Neuronal stem cell (in vitro differentiated cells): ENCODE measurements at regions not wholly inside any gene's neighbourhood (a gene's known extent, or its start where the extent isn't known, plus 50 kb on each side); places are given as distances from the start of the nearest gene placed in this dataset.

Experiments
- DNase-seq: peaks from one replicate; pipeline ENCODE4 v3.0.0-alpha.2; 2013; ENCODE audit warnings: low spot score
- H2AFZ ChIP-seq: one replicate; pipeline ENCODE4 v1.6.1; 2013; ENCODE audit warnings: mild to moderate bottlenecking, low read length, inconsistent platforms
- H2AK5ac ChIP-seq: 2 replicates; pipeline ENCODE4 v1.6.1; 2013; ENCODE audit warnings: low read depth, mild to moderate bottlenecking, inconsistent platforms, low read length, moderate library complexity, mixed read lengths
- H2BK120ac ChIP-seq: 2 replicates; pipeline ENCODE4 v1.6.1; 2013; ENCODE audit warnings: low read depth, mild to moderate bottlenecking, inconsistent platforms, low read length, moderate library complexity, mixed read lengths
- H2BK12ac ChIP-seq: one replicate; pipeline ENCODE4 v1.6.1; 2013; ENCODE audit warnings: low read length, inconsistent platforms
- H2BK15ac ChIP-seq: 2 replicates; pipeline ENCODE4 v1.6.1; 2013; ENCODE audit warnings: mild to moderate bottlenecking, low read length, inconsistent platforms, mixed read lengths
- H2BK5ac ChIP-seq: one replicate; pipeline ENCODE4 v1.6.1; 2013; ENCODE audit warnings: inconsistent platforms, mild to moderate bottlenecking, low read length, moderate library complexity
- H3K14ac ChIP-seq: one replicate; pipeline ENCODE4 v1.6.1; 2013; ENCODE audit warnings: low read length, inconsistent platforms
- H3K18ac ChIP-seq: 2 replicates; pipeline ENCODE4 v1.6.1; 2013; ENCODE audit warnings: low read length, inconsistent platforms
- H3K23ac ChIP-seq: 2 replicates; pipeline ENCODE4 v1.6.1; 2013; ENCODE audit warnings: low read depth, mild to moderate bottlenecking, mixed read lengths, low read length, inconsistent platforms; ENCODE audit not compliant: poor library complexity
- H3K27ac ChIP-seq: replicated peaks from 3 replicates; pipeline ENCODE4 v1.5.1; 2013; ENCODE audit warnings: low read length, inconsistent platforms
- H3K27me3 ChIP-seq, 3 experiments: 2 replicates each; pipeline ENCODE4 v1.6.1; 2013; ENCODE audit warnings: low read length in 3 of 3, mild to moderate bottlenecking in 2 of 3, inconsistent platforms in 1 of 3, low read depth in 1 of 3, mixed read lengths in 1 of 3, moderate library complexity in 1 of 3; ENCODE audit not compliant: control insufficient read depth in 3 of 3, insufficient read depth in 3 of 3
- H3K36me3 ChIP-seq, 2 donors: replicated peaks in 1 of 2; 2 replicates each; pipeline ENCODE4 v1.6.1; 2013; ENCODE audit warnings: low read length in 2 of 2; ENCODE audit not compliant: control insufficient read depth in 2 of 2, insufficient read depth in 2 of 2
- H3K4ac ChIP-seq: 2 replicates; pipeline ENCODE4 v1.6.1; 2013; ENCODE audit warnings: inconsistent platforms, mild to moderate bottlenecking, low read length, moderate library complexity
- H3K4me1 ChIP-seq, 2 donors: 1 replicate in 1 of 2; 2 replicates in 1 of 2; pipeline ENCODE4 v1.6.1; 2013; ENCODE audit warnings: low read length in 2 of 2, low read depth in 1 of 2; ENCODE audit not compliant: control insufficient read depth in 2 of 2, insufficient read depth in 1 of 2
- H3K4me2 ChIP-seq: one replicate; pipeline ENCODE4 v1.6.1; 2013; ENCODE audit warnings: mild to moderate bottlenecking, low read length, inconsistent platforms; ENCODE audit not compliant: insufficient read depth, poor library complexity, severe bottlenecking
- H3K4me3 ChIP-seq, 2 donors: 2 replicates each; pipeline ENCODE4 v1.5.1; 2013; ENCODE audit warnings: low read length in 2 of 2, mild to moderate bottlenecking in 2 of 2, inconsistent platforms in 1 of 2, moderate library complexity in 1 of 2
- H3K79me1 ChIP-seq: one replicate; pipeline ENCODE4 v1.6.1; 2013; ENCODE audit warnings: low read depth, mild to moderate bottlenecking, inconsistent platforms, low read length, moderate library complexity
- H3K9ac ChIP-seq: one replicate; pipeline ENCODE4 v1.6.1; 2013; ENCODE audit warnings: mild to moderate bottlenecking, low read depth, low read length, inconsistent platforms; ENCODE audit not compliant: poor library complexity
- H3K9me3 ChIP-seq, 2 donors: replicated peaks in 1 of 2; 2 replicates each; pipeline versions ENCODE3 to v1.6.1; 2013; ENCODE audit warnings: low read length in 2 of 2, mild to moderate bottlenecking in 2 of 2, inconsistent platforms in 1 of 2, low read depth in 1 of 2, mixed read lengths in 1 of 2, moderate library complexity in 1 of 2; ENCODE audit not compliant: control insufficient read depth in 2 of 2, insufficient read depth in 1 of 2
- H4K8ac ChIP-seq: one replicate; pipeline ENCODE4 v1.6.1; 2013; ENCODE audit warnings: low read depth, mild to moderate bottlenecking, inconsistent platforms, low read length, moderate library complexity
- H4K91ac ChIP-seq: one replicate; pipeline ENCODE4 v1.6.1; 2013; ENCODE audit warnings: low read length, low read depth, mild to moderate bottlenecking, inconsistent platforms; ENCODE audit not compliant: poor library complexity
- WGBS, 2 donors: extraction: QIAGEN DNeasy Blood & Tissue Kit; methylation state at CpG; one replicate each; pipeline ENCODE4 v1.1.7; 2013; ENCODE audit warnings: missing lambda C conversion rate in 2 of 2, mixed read lengths in 1 of 2; ENCODE audit not compliant: insufficient read length in 2 of 2, insufficient replicate concordance in 1 of 2; ENCODE audit errors: extremely low coverage in 2 of 2; 5-methylcytosine and 5-hydroxymethylcytosine counted together

GRCh38 chr5:68891718-68892117 is 202.1 kb upstream of the SLC30A5 start:
- Histone ChIP-seq H3K79me1 (no peaks in the 10 kb centered on the region), H4K8ac (no peak overlapping the region), H3K18ac (no peak overlapping the region), H2AFZ (no peak overlapping the region), H3K4me3 (no peak overlapping the region), H3K4ac (no peak overlapping the region), H3K27ac (no peak overlapping the region), H3K23ac (no peak overlapping the region), H2BK5ac (no peak overlapping the region), H4K91ac (no peak overlapping the region), H2BK120ac (no peak overlapping the region), H3K36me3 (no peaks in the 10 kb centered on the region), H3K4me1 (no peaks in the 10 kb centered on the region), H2AK5ac (no peak overlapping the region), H3K9me3 (no peaks in the 10 kb centered on the region), H3K27me3 (no peaks in the 10 kb centered on the region), H3K9ac (no peak overlapping the region), H2BK15ac (no peak overlapping the region), H3K4me2 (no peak overlapping the region), H2BK12ac (no peak overlapping the region), H3K14ac (no peak overlapping the region)
- no CpG with 5 or more reads among the region's 2 CpGs for WGBS, 2 donors
- DNase-seq = no peak

- H3K27ac ChIP-seq = no peak overlapping the region
- DNase-seq = no peak
- no CpG with 5 or more reads among the region's 3 CpGs for WGBS, 2 donors
Measured at GRCh38 chr5:68894673-68895072, 199.1 kb upstream of the SLC30A5 start.

DNA sequence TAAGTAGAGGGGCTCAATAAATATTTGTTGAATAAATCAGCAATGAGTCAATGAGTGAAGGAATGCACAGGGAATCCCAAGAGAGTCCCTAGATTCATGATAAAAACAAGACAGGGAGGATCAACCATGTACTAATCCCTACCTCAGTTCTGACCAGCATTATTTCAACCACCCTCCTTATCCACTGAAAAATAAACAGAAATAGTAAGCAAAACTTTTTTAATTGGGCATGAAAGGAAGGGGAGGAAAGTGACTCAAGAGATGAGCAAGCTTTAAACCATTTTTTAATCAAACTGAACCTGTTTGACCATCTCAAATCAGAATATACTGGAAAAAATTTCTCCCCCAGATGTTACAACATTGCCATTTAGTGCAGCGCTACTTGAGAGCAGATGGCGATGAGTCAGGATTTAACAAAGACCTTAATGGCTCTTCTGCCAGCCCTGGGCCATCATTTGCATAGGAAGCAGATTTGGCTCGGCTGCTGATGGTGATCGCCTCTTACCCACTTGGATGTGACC is 194.8 kb upstream of the SLC30A5 start:
- Histone ChIP-seq H2AFZ (no peak overlapping the region), H3K27ac (no peak overlapping the region)
- WGBS, 2 donors = no CpG with 5 or more reads among the region's 4 CpGs

More at GRCh38 chr5:68894673-68895072, 199.1 kb upstream of the SLC30A5 start:
- Histone ChIP-seq H3K36me3 (no peaks in the 10 kb centered on the region), H2BK15ac (no peak overlapping the region), H3K27me3 (no peaks in the 10 kb centered on the region), H3K9ac (no peak overlapping the region), H2BK12ac (no peak overlapping the region), H2AFZ (no peak overlapping the region), H4K91ac (no peak overlapping the region), H3K4ac (no peak overlapping the region), H3K14ac (no peak overlapping the region), H2AK5ac (no peak overlapping the region), H2BK120ac (no peak overlapping the region), H3K23ac (no peak overlapping the region), H3K4me1 (peaks cover 0 to 1% of the 10 kb centered on the region in 2 donors), H3K18ac (no peak overlapping the region), H2BK5ac (no peak overlapping the region), H4K8ac (no peak overlapping the region), H3K4me2 (no peak overlapping the region), H3K9me3 (no peaks in the 10 kb centered on the region), H3K4me3 (no peak overlapping the region), H3K79me1 (no peaks in the 10 kb centered on the region)

GRCh38 chr5:68911840-68912690 is 181.7 kb upstream of the SLC30A5 start:
- Histone ChIP-seq H2BK12ac (no peak overlapping the region), H3K27ac (no peak overlapping the region), H4K8ac (no peak overlapping the region), H3K4me1 (no peaks in the 10 kb centered on the region), H3K9me3 (no peaks in the 10 kb centered on the region), H3K79me1 (no peaks in the 10 kb centered on the region), H3K14ac (no peak overlapping the region), H2AK5ac (no peak overlapping the region), H3K4me2 (no peak overlapping the region), H3K9ac (no peak overlapping the region), H2AFZ (no peak overlapping the region), H3K23ac (no peak overlapping the region), H3K4ac (no peak overlapping the region), H2BK120ac (no peak overlapping the region), H2BK15ac (no peak overlapping the region), H2BK5ac (no peak overlapping the region), H4K91ac (no peak overlapping the region), H3K27me3 (no peaks in the 10 kb centered on the region), H3K18ac (no peak overlapping the region), H3K36me3 (no peaks in the 10 kb centered on the region), H3K4me3 (no peak overlapping the region)
- DNase-seq = no peak
- WGBS, 2 donors = no CpG with 5 or more reads among the region's 4 CpGs

More for the DNA sequence above, 194.8 kb upstream of the SLC30A5 start:
- Histone ChIP-seq H3K4me2 (no peak overlapping the region), H3K23ac (no peak overlapping the region), H3K4me1 (peaks cover 0 to 1% of the 10 kb centered on the region in 2 donors), H4K91ac (no peak overlapping the region), H3K4ac (no peak overlapping the region), H3K18ac (no peak overlapping the region), H3K9me3 (no peaks in the 10 kb centered on the region), H3K36me3 (no peaks in the 10 kb centered on the region), H2BK12ac (no peak overlapping the region), H2BK120ac (no peak overlapping the region), H2BK5ac (no peak overlapping the region), H3K27me3 (no peaks in the 10 kb centered on the region), H2AK5ac (no peak overlapping the region), H3K79me1 (no peaks in the 10 kb centered on the region), H3K4me3 (no peak overlapping the region), H3K14ac (no peak overlapping the region), H2BK15ac (no peak overlapping the region), H4K8ac (no peak overlapping the region), H3K9ac (no peak overlapping the region)
- DNase-seq = no peak
